GM06990 (cell line): ENCODE measurements at regions not wholly inside any gene's neighbourhood (a gene's known extent, or its start where the extent isn't known, plus 50 kb on each side); places are given as distances from the start of the nearest gene placed in this dataset.
"Not testable (repeated sequence)": the region's sequence is repeated elsewhere in the genome, so short reads cannot be mapped to it uniquely, and the experiment has no call there.

Experiments used
- DNase-seq: peaks from one replicate; pipeline ENCODE4 v3.0.0-alpha.2; 2011; ENCODE audit not compliant: insufficient read length; ENCODE audit errors: extremely low read depth
- H3K27me3 ChIP-seq: replicated peaks from 2 replicates; pipeline ENCODE4 v1.6.0; 2011; ENCODE audit warnings: low read length; ENCODE audit not compliant: control insufficient read depth, insufficient read depth
- H3K36me3 ChIP-seq: 2 replicates; pipeline ENCODE4 v1.5.1; 2011; ENCODE audit warnings: low read length; ENCODE audit not compliant: control insufficient read depth, insufficient read depth
- H3K4me3 ChIP-seq: replicated peaks from 2 replicates; pipeline ENCODE4 v1.5.1; 2011; ENCODE audit warnings: low read depth, mild to moderate bottlenecking, control low read depth, low read length
- CTCF ChIP-seq: IDR thresholded peaks from 2 replicates; pipeline ENCODE4 v1.5.1; 2011; ENCODE audit warnings: low read length, control low read depth, mild to moderate bottlenecking, inconsistent platforms; ENCODE audit not compliant: insufficient read depth, poor library complexity, severe bottlenecking

- TF ChIP-seq CTCF = no peak
- Histone ChIP-seq H3K36me3 (no peaks in the 10 kb centered on the region), H3K4me3 (no peak overlapping the region), H3K27me3 (no peaks in the 10 kb centered on the region)
- DNase-seq = no peak
Observed at GRCh38 chr7:27000496-27000895, 95.3 kb downstream of the HOXA1 start.

GRCh38 chr7:26998284-26998683 is 97.5 kb downstream of the HOXA1 start:
- not testable (repeated sequence) for H3K4me3 ChIP-seq, H3K36me3 ChIP-seq, H3K27me3 ChIP-seq, DNase-seq

- no peak for TF ChIP-seq CTCF
- no peak overlapping the region for H3K4me3 ChIP-seq
- DNase-seq = no peak
- no peaks in the 10 kb centered on the region for H3K27me3 ChIP-seq
- no peaks in the 10 kb centered on the region for H3K36me3 ChIP-seq
Observed at GRCh38 chr7:26995666-26996065, 100.1 kb downstream of the HOXA1 start.

- H3K4me3 ChIP-seq = no peak overlapping the region
- no peak for TF ChIP-seq CTCF
- no peak for DNase-seq
- no peaks in the 10 kb centered on the region for H3K27me3 ChIP-seq
- H3K36me3 ChIP-seq = no peaks in the 10 kb centered on the region
Observed at GRCh38 chr7:26993816-26994810, 101.7 kb downstream of the HOXA1 start.

- no peak for TF ChIP-seq CTCF
- DNase-seq = no peak
- Histone ChIP-seq H3K4me3 (no peak overlapping the region), H3K36me3 (no peaks in the 10 kb centered on the region), H3K27me3 (no peaks in the 10 kb centered on the region)
Observed at GRCh38 chr7:26992670-26993069, 103.1 kb downstream of the HOXA1 start.

GRCh38 chr7:26991796-26992195 is 104.0 kb downstream of the HOXA1 start:
- no peak for TF ChIP-seq CTCF
- Histone ChIP-seq H3K27me3 (no peaks in the 10 kb centered on the region), H3K36me3 (no peaks in the 10 kb centered on the region), H3K4me3 (no peak overlapping the region)
- no peak for DNase-seq
